GM23338 (cell line): ENCODE measurements at regions not wholly inside any gene's neighbourhood (a gene's known extent, or its start where the extent isn't known, plus 50 kb on each side); places are given as distances from the start of the nearest gene placed in this dataset.

ENCODE experiments used
- ATAC-seq: fragments of 200-7000 bp; cut with Tn5 transposase; 3 replicates; pipeline ENCODE4 v1.9.1; 2020
- DNase-seq: peaks from one replicate; pipeline ENCODE4 v3.0.0-alpha.2; 2015; ENCODE audit warnings: low spot score
- H2AFZ ChIP-seq: fragments of 200-600 bp; sonication (generic); 2 replicates; pipeline ENCODE4 v1.8.0; 2016; ENCODE audit warnings: antibody characterized with exemption, mild to moderate bottlenecking, moderate library complexity
- H3F3A ChIP-seq: fragments of 200-600 bp; sonication (generic); replicated peaks from 2 replicates; pipeline ENCODE4 v1.8.0; 2017; ENCODE audit warnings: antibody characterized with exemption, mixed run types, low read depth
- H3K27ac ChIP-seq: fragments of 200-600 bp; sonication (generic); 2 replicates; pipeline ENCODE4 v1.6.1; 2016; ENCODE audit warnings: low read depth
- H3K27me3 ChIP-seq: fragments of 200-600 bp; sonication (generic); 2 replicates; pipeline ENCODE4 v1.8.0; 2016; ENCODE audit warnings: mild to moderate bottlenecking, mixed run types, moderate library complexity; ENCODE audit not compliant: insufficient read depth
- H3K36me3 ChIP-seq: fragments of 200-600 bp; sonication (generic); 2 replicates; pipeline ENCODE4 v1.8.0; 2016; ENCODE audit warnings: mild to moderate bottlenecking; ENCODE audit not compliant: insufficient read depth
- H3K4me1 ChIP-seq: fragments of 200-600 bp; sonication (generic); 2 replicates; pipeline ENCODE4 v1.8.0; 2016; ENCODE audit warnings: mild to moderate bottlenecking, moderate library complexity; ENCODE audit not compliant: insufficient read depth
- H3K4me2 ChIP-seq: fragments of 200-600 bp; sonication (generic); 2 replicates; pipeline ENCODE4 v1.7.1; 2017; ENCODE audit warnings: mixed run types
- H3K4me3 ChIP-seq: fragments of 200-600 bp; sonication (generic); 2 replicates; pipeline ENCODE4 v1.6.1; 2016; ENCODE audit warnings: mixed run types
- H3K79me2 ChIP-seq: fragments of 200-600 bp; sonication (generic); replicated peaks from 2 replicates; pipeline ENCODE4 v1.8.0; 2017; ENCODE audit warnings: mild to moderate bottlenecking; ENCODE audit not compliant: insufficient read depth
- H3K9me2 ChIP-seq: fragments of 200-600 bp; sonication (generic); 2 replicates; pipeline ENCODE4 v1.8.0; 2017; ENCODE audit not compliant: insufficient read depth
- H4K20me1 ChIP-seq: fragments of 200-600 bp; sonication (generic); replicated peaks from 2 replicates; pipeline ENCODE4 v1.8.0; 2017; ENCODE audit warnings: mild to moderate bottlenecking; ENCODE audit not compliant: insufficient read depth
- H3K27ac Mint-ChIP-seq: 2 replicates; pipeline ENCODE4 v1.8.0; 2020; ENCODE audit warnings: inconsistent platforms, mild to moderate bottlenecking, moderate library complexity, mixed read lengths
- H3K27me3 Mint-ChIP-seq: 3 replicates; pipeline ENCODE4 v1.8.0; 2022; ENCODE audit warnings: low read depth, mild to moderate bottlenecking, moderate library complexity, mixed read lengths, inconsistent platforms; ENCODE audit not compliant: insufficient read depth, poor library complexity
- H3K36me3 Mint-ChIP-seq: 3 replicates; pipeline ENCODE4 v1.8.0; 2021; ENCODE audit warnings: low read depth, mild to moderate bottlenecking, inconsistent platforms, moderate library complexity, mixed read lengths
- H3K4me1 Mint-ChIP-seq: 3 replicates; pipeline ENCODE4 v1.8.0; 2020; ENCODE audit warnings: mild to moderate bottlenecking, inconsistent platforms, mixed read lengths
- H3K4me3 Mint-ChIP-seq: 3 replicates; pipeline ENCODE4 v1.8.0; 2021; ENCODE audit warnings: moderate library complexity, mild to moderate bottlenecking, inconsistent platforms, mixed read lengths
- H3K9me3 Mint-ChIP-seq: 3 replicates; pipeline ENCODE4 v1.8.0; 2020; ENCODE audit warnings: moderate library complexity, mild to moderate bottlenecking, inconsistent platforms, mixed read lengths
- EZH2 ChIP-seq: fragments of 200-600 bp; sonication (generic); IDR thresholded peaks from one replicate; pipeline ENCODE4 v1.8.0; 2017; ENCODE audit warnings: antibody characterized with exemption, mild to moderate bottlenecking, low read depth; ENCODE audit not compliant: unreplicated experiment
- EZH2phosphoT487 ChIP-seq: fragments of 200-600 bp; sonication (generic); IDR thresholded peaks from one replicate; pipeline ENCODE4 v1.8.1; 2018; ENCODE audit warnings: antibody characterized with exemption; ENCODE audit not compliant: unreplicated experiment
- POLR2AphosphoS5 ChIP-seq: IDR thresholded peaks from 2 replicates; pipeline ENCODE4 v1.6.1; 2016; ENCODE audit warnings: antibody characterized with exemption, low read depth
- ZNF114 ChIP-seq: fragments of 250-450 bp; sonication (Bioruptor Pico); IDR thresholded peaks from 2 replicates; pipeline ENCODE4 v1.5.0; 2020; ENCODE audit warnings: mild to moderate bottlenecking, moderate library complexity
- ZNF462 ChIP-seq: fragments of 250-450 bp; sonication (Bioruptor Pico); IDR thresholded peaks from 2 replicates; pipeline ENCODE4 v1.5.0; 2020; ENCODE audit warnings: mild to moderate bottlenecking, moderate library complexity

- TF ChIP-seq ZNF462 = no peak
These were observed 128.3 kb downstream of the KLF5 start (continued) for GRCh38 chr13:73187106-73187505.

GRCh38 chr13:73179650-73180274, 121.0 kb downstream of the KLF5 start:
- no peak overlapping the region for H3K27ac Mint-ChIP-seq
- no peaks in the 10 kb centered on the region for H3K9me2 ChIP-seq
- H3K4me3 ChIP-seq = no peak overlapping the region
- ATAC-seq (no peak), DNase-seq (no peak)
- TF ChIP-seq POLR2AphosphoS5 = no peak
- TF ChIP-seq EZH2 = no peak
- TF ChIP-seq EZH2phosphoT487 = no peak
- no peak for TF ChIP-seq ZNF114
- H3K27ac ChIP-seq = no peak overlapping the region
- no peaks in the 10 kb centered on the region for H3K4me1 Mint-ChIP-seq
- no peaks in the 10 kb centered on the region for H3K36me3 Mint-ChIP-seq
- no peaks in the 10 kb centered on the region for H3K79me2 ChIP-seq
- no peaks in the 10 kb centered on the region for H4K20me1 ChIP-seq
- no peaks in the 10 kb centered on the region for H3K36me3 ChIP-seq
- no peak overlapping the region for H2AFZ ChIP-seq
- no peaks in the 10 kb centered on the region for H3K27me3 Mint-ChIP-seq
- H3K4me2 ChIP-seq = no peak overlapping the region
- H3F3A ChIP-seq = no peaks in the 10 kb centered on the region
- H3K27me3 ChIP-seq = no peaks in the 10 kb centered on the region
- no peaks in the 10 kb centered on the region for H3K9me3 Mint-ChIP-seq
- no peaks in the 10 kb centered on the region for H3K4me1 ChIP-seq
- no peak overlapping the region for H3K4me3 Mint-ChIP-seq
